GM10248 (cell line): ENCODE measurements at regions not wholly inside any gene's neighbourhood (a gene's known extent, or its start where the extent isn't known, plus 50 kb on each side); places are given as distances from the start of the nearest gene placed in this dataset.

Experiments
- CTCF ChIA-PET: fragments of 300-600 bp; sonication (Branson Sonifier 250); formaldehyde crosslinking; extraction: SDS; loops from one replicate; lab custom pipeline; 2021; ENCODE audit warnings: antibody characterized with exemption; lab: Yijun Ruan, JAX
- POLR2A ChIA-PET: fragments of 350-650 bp; sonication (Branson Sonifier 250); formaldehyde crosslinking; extraction: SDS; loops from one replicate; lab custom pipeline; 2020; ENCODE audit warnings: antibody characterized with exemption; lab: Yijun Ruan, JAX
- DNase-seq: peaks from one replicate; pipeline ENCODE4 v3.0.0; 2012; ENCODE audit errors: extremely low spot score
- TF ChIP-seq, protein P1 (sequence below): IDR thresholded peaks from 2 replicates; pipeline ENCODE4 v1.5.1; 2012; ENCODE audit warnings: mild to moderate bottlenecking, low read depth; ENCODE audit errors: extremely low read depth, missing control alignments, control extremely low read depth

DNA sequence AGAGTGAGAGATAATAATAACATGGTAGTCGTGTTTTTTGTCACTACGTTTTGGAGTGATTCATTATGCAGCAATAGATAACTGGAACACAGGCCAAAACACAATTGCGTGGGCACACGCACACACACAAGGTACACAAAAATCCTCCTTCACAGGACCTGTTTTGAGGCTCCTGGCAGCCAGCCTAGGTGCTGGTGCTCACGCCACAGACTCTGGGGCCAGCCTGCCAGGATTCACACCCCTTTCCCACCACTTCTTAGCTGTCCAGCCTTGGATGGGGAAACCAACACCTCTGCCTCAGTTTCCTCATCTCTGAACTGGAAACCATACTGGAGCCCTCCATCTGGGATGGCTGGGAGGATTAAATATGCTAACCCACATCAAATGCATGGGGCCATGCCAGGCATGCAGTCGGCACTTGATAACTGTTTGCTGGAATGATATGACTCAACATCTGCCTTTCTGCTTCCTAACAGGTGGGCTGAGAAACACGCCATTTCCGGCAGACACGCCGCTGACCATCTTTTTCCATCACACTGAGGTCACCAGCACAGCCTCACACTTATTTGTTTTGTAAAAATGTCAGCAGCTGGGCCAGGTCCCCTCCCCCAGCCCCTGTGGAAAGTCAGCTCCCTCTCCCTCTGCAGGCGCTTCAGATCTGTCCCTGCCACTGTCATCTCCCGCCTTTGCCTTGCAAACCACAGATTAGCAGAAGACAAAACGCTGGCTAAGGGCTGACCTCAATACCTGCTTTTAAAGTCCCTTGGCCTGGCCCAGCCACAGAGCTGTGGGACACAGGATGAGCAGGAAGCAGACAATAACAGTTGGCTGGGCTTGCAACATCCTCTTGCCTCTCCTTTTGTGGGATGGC is 237.5 kb downstream of the BCOR start:
- ChIA-PET POLR2A (no interaction called here), CTCF (interaction anchor here (1.6 kb wide), 1 partner anchor 46 kb away, joined by 4 read pairs; no protein-coding TSS in a partner anchor)
- TF ChIP-seq, protein P1, sequence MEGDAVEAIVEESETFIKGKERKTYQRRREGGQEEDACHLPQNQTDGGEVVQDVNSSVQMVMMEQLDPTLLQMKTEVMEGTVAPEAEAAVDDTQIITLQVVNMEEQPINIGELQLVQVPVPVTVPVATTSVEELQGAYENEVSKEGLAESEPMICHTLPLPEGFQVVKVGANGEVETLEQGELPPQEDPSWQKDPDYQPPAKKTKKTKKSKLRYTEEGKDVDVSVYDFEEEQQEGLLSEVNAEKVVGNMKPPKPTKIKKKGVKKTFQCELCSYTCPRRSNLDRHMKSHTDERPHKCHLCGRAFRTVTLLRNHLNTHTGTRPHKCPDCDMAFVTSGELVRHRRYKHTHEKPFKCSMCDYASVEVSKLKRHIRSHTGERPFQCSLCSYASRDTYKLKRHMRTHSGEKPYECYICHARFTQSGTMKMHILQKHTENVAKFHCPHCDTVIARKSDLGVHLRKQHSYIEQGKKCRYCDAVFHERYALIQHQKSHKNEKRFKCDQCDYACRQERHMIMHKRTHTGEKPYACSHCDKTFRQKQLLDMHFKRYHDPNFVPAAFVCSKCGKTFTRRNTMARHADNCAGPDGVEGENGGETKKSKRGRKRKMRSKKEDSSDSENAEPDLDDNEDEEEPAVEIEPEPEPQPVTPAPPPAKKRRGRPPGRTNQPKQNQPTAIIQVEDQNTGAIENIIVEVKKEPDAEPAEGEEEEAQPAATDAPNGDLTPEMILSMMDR: no peak
- peak; percentile 61 for DNase-seq

DNA sequence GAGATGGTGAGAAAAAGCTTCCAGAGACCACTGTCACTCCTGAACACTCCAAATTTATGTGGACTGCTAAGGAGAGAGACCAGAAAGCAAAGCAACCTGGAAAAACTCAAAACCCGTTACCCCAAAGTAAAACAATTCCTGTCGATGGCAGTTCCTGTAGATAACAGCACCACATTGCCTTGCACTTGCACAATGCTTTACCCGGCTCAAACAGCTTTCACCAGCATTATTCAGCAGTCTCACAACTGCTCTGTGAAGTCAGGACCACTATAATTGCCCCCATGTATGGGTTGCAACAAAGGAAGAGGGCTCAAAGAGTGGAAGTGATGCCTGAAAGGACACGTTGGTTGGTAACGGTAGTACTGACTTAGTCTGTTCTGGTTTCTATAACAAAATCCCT is 234.8 kb downstream of the BCOR start:
- ChIA-PET POLR2A (no interaction called here), CTCF (no interaction called here)
- no peak for DNase-seq
- TF ChIP-seq, protein P1: no peak

DNA sequence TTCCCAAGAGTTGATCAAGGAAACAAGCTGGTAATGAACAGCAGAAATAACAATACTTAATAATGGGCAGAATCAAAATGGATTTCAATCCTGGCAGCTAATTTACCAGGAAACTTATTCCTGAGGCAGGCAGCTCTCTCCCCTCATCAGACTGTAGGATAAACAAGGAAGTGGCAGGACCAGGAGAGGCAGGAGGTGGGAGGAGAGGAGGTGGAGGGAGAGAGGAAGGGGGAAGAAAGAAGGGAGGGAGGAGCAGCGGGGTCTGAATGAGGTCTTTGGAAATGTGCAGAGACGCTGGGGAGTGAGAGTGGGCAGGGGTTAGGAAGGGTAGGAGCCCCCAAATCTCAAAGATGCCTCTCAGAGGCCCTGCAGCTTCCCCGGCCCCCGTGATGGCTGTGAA is 231.5 kb downstream of the BCOR start:
- TF ChIP-seq, protein P1: no peak
- DNase-seq: no peak
- POLR2A ChIA-PET: no interaction called here
- CTCF ChIA-PET: no interaction called here

DNA sequence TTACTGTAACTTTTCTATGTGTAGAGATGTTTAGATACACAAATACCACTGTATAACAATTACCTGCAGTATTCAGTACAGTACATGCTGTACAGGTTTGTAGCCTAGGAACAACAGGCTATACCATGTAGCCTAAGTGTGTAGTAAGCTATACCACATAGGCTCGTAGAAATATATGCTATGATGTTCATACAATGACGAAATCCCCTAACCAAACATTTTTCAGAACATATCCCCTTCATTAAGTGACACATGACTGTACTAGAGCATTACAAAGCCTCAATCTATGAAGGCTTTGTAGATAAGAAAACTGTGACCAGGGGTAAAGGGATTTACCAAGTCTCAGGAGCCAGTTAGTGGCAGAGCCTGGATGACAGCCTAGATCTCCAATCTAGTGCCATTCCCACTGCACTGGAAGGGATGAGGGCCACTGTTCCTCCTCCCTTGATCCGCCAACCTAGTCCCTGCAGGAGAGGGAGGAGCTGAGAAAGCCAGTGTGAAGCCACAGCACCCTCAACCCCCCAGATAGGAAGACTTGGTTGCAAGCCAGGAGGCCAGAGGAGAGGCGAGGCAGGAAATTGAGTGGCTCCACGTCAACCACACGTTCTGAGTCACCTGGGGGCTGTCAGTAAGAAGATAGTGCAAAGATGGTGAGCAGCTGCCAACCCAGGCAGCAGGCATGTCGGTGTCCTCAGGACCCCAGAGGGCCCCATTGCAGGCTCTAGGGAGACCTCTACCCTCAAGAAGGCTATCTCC is 227.7 kb downstream of the BCOR start:
- DNase-seq: no peak
- POLR2A ChIA-PET: no interaction called here
- TF ChIP-seq, protein P1: no peak
- CTCF ChIA-PET: no interaction called here

DNA sequence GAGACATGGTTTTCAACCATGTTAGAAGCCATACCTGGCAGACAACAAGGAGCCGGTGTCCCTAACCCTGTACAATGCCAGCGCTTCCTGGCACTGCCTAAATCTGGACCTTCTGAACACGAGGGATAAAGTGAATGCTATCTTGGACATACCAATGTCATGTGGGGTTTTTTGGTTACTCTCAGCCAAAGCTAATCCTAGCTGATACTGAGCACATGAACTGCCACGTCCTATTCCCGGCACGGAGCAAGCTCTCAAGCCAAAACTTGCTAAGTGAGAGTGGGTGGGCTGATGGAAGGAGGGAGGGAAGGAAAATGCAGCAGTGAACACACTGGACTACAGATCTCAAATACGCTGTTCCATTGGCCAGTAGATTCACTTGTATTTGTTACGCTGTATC is 226.1 kb downstream of the BCOR start:
- ChIA-PET POLR2A (no interaction called here), CTCF (no interaction called here)
- TF ChIP-seq, protein P1: no peak
- DNase-seq: no peak

DNA sequence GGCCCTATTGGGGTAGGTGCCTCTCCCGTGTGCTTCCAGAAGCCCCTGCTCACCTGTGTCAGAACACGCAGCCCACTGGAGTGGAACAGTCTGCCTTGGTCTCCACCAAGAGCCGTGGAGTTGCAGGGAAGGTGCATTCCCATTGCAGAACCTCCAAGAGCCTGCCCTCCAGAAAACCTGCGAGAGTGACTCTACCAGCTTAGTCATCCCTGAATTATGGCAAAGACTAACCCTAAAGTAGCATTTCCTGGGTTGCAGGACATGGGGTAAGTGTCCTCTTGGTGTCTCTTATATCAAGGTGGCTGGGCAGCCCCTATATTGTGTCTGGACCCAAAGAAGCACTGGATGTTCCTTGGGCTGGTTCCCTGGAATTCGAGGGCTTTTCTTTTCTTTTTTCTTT is 224.6 kb downstream of the BCOR start:
- TF ChIP-seq, protein P1: no peak
- POLR2A ChIA-PET: no interaction called here
- DNase-seq: no peak
- CTCF ChIA-PET: no interaction called here
